ENCODE measurements at regions not wholly inside any gene's neighbourhood (a gene's known extent, or its start where the extent isn't known, plus 50 kb on each side); places are given as distances from the start of the nearest gene placed in this dataset.
"Not testable (repeated sequence)": the region's sequence is repeated elsewhere in the genome, so short reads cannot be mapped to it uniquely, and the experiment has no call there.

- no peak for DNase-seq
These were observed 170.5 kb upstream of the NETO1 start for GRCh38 chr18:73038336-73038735.

- DNase-seq, result no peak
These were observed 156.2 kb upstream of the NETO1 start for GRCh38 chr18:73023975-73024374.

DNA sequence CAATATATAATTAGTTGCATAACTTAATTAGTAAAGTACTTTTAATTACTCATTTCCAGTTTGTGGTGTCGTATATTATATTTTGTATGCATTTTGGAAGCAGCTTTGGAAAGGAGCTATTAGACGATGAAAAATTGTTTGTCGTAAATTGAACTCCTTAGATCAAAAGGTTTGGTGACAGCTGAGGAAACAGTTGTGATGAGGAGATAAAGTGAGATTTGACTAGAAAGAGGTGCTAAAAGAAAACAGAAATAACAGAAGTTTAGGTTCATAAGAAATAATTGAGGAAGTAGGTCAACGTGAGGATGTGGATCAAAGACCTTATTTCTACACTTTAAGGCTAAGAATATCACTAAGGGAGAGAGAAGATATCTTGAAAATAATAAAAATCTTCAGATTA, 141.9 kb upstream of the NETO1 start:
- DNase-seq, result no peak

GRCh38 chr18:73007915-73008308, 140.1 kb upstream of the NETO1 start:
- no peak for DNase-seq

DNA sequence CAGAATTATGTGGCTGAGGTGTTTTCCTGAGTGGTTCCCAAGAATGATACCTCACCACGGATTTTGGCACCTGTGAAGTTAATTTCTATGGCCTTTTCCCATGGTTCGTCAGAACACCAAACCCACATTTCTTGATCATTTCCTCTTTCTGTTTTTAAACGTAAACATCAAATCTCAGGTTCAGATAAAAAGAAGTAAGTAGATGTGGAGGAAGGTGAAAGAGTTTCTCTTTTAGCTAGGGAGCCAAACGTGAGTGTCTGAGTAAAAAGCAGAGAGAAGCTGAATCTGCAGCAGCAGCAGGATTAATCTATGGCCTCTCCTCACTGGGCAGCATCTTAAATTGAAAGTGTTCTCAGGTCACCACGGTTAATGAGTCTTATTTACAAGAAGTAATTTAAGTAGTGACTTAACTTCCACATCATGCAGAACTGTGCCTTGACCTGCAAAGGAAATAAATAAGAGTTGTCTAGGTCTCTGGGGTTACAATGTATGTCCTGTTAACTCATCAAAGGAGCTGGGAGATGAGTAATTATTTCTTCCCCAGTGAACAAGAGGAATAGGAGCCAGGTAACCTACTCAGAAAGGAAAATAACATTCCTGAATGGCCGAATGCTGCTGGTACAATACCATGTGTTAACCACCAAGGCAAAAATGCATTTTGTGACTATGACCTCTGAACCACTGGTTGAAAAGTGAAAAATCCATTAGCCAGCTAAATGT, 139.6 kb upstream of the NETO1 start:
- no peak for DNase-seq

DNA sequence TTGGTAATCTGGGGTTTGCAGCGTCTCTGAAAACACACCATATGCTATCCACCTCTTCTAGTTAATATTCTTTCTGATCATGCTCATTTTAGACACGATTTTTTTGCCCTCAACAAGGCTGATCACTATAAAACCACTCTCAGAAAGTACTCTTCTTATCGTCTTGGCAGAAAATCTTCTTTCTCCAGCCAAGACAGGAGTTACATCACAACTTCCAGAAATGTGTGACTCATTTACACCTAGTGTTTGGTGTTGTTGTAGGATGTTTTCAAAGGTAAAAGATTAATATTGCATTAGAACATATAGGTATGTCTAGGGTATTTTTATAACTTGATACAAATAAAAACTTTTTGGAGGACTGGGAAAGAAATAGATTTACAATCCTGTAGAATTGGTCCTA, 138.5 kb upstream of the NETO1 start:
- no peak for DNase-seq

DNA sequence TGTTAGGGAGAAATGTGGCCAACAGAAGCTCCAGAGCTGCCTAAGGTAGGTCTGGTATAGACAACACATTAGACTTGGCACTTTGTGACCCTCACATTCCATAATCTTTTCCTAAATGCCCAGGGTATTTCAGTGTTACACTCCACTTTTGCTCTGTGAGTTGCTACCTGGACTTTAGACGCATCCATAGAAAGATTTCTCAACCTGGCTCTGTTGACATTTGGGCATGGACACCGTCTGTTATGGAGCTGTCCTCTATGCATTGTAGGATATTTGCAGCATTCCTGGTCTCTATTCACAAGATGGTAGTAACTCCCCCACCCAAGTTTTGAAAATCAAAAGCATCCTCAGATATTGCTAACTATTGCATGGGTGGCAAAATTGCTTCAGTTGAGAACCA, 136.5 kb upstream of the NETO1 start:
- no peak for DNase-seq

- DNase-seq, result no peak
These were observed 132.3 kb upstream of the NETO1 start for GRCh38 chr18:72999971-73000607.

GRCh38 chr18:72995558-72995957, 127.8 kb upstream of the NETO1 start:
- no peak for DNase-seq

DNA sequence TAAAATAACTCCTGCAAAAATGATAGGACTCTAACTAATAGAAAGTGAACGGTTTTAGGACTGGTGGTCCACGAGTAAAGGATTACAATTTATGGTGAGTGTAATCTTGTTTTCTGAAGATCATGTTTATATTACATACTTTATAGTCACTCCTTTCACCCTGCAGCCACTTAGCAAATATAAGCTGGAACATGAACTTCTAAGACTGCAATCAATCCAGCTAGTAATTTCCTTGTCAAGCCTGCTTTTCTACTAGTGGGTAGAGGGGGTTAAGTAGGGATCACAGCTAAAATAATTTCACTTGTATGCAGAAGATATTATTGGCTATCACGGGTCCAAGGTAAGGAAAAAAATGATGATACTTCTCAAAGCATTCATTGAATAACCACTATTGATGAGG, 125.5 kb upstream of the NETO1 start:
- no peak for DNase-seq

DNA sequence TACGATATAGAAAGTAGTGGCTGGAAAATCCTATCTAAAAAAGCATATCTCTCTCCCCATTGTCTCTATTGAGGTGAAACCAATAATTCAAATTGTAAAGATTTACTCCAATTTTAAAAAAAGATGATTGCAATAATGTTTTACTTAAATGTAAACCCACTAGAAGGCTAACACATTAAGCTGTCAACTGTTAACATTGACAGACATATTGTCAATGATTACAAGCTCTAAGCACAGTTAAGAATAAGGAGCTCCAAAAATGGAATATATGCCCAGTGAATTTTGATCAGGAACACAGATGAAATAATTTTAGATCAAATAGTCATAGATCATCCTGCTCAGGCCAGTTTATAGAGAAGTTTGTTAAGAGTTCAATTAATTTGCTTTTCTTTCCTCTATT, 123.6 kb upstream of the NETO1 start:
- no peak for DNase-seq

DNA sequence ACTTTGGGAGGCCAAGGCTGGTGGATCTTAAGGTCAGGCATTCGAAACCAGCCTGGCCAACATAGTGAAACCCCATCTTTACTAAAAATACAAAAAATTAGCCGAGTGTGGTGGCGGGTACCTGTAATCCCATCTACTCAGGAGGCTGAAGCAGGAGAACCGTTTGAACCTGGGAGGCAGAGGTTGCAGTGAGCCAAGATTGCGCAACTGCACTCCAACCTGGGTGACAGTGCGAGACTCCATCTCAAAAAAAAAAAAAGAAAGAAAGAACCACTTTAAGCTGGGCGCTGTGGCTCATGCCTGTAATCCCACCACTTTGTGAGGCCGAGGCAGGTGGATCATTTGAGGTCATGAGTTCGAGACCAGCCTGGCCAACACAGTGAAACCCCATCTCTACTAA, 119.8 kb upstream of the NETO1 start:
- DNase-seq, result not testable (repeated sequence)

DNA sequence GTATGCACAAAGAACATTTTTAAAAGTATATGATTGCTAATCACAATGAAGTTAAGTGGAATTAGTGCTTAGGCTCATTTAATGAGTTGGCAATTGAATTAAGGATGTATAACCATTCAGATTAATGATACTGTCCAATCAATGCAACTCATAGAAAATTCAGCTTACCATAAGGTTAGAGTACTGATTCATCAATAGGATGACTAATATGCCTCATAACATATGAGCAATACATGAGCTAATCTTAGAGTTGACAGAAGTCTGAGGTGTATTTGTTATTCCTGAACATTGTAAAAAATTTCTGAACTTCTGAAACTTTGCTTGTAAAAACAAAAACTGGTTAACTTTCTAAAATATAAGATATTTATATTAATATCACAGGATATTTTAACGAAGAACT, 118.3 kb upstream of the NETO1 start:
- DNase-seq, result no peak

- no peak for DNase-seq
These were observed 117.9 kb upstream of the NETO1 start for GRCh38 chr18:72985686-72986085.

DNA sequence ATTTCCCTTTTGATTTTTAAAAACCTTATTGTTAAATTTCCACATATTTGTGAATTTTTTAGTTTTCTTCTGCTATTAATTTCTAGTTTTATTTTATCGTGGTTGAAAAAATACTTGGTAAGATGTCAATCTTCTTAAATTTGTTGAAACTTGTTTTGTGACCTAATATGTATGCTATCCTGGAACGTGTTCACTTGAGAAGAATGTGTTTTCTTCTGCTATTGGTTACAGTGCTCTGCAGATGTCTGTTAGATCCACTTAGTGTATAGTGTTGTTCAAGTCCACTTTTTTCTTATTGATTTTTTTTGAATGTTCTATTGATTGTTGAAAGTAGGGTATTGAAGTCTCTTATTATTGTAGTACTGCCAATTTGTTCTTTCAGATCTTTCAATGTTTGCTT, 116.5 kb upstream of the NETO1 start:
- DNase-seq, result no peak

DNA sequence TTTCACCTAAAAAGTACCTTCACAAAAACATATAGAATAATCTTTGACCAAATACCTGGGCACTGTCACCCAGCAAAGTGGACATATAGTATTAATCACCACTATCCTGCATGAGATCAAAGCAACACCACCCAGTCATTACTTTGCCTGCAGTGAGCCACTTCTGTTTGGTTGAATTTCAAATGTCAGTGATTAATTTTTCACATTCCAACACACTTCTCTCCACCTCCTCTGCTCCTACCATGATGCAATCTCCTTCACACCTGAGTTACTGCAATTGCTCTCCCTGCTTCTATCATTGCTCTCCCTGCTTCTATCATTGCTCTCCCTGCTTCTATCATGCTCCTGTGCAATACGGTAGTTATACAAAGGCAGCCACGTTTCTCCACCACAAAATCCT, 106.1 kb upstream of the NETO1 start:
- DNase-seq, result no peak

DNA sequence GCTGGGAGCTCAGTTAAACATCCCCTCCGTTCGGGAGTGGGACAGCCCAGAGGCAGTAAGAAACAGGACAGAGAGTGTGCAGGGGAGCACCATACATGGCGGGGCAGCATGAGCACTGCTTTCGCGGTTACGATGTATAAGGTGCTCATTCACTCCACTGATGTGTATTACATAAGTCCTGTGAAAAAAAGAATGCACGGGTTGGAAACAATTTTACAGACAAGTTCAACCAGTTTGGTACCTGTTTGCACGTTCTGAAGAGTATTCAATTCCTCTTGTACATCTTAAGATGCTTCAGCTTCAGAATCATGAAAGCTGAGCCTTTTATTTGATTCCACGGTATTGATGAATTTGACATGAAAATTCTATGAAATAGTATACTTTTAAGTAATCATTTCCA, 97.8 kb upstream of the NETO1 start:
- DNase-seq, result no peak

GRCh38 chr18:72958195-72958594, 90.4 kb upstream of the NETO1 start:
- not testable (repeated sequence) for DNase-seq

- DNase-seq, result no peak
These were observed 80.7 kb upstream of the NETO1 start for GRCh38 chr18:72948439-72948838.

GRCh38 chr18:72942766-72943165, 75.0 kb upstream of the NETO1 start:
- DNase-seq, result no peak

GRCh38 chr18:72940986-72941385, 73.2 kb upstream of the NETO1 start:
- no peak for DNase-seq

GRCh38 chr18:72940509-72940908, 72.7 kb upstream of the NETO1 start:
- DNase-seq, result no peak

- no peak for DNase-seq
These were observed 68.0 kb upstream of the NETO1 start for GRCh38 chr18:72935744-72936143.

- no peak for DNase-seq
These were observed 55.1 kb upstream of the NETO1 start for GRCh38 chr18:72922895-72923294.
